ENCODE measurements at regions not wholly inside any gene's neighbourhood (a gene's known extent, or its start where the extent isn't known, plus 50 kb on each side); places are given as distances from the start of the nearest gene placed in this dataset.
"Not testable (repeated sequence)": the region's sequence is repeated elsewhere in the genome, so short reads cannot be mapped to it uniquely, and the experiment has no call there.

GRCh38 chr14:101252443-101253214 is 308.7 kb upstream of the DIO3 start:
- in situ Hi-C loops (cut with MboI; ENCODE audit: low sequenced_read_pairs), result no loop called here

- in situ Hi-C loops (cut with MboI; ENCODE audit: low sequenced_read_pairs), result no loop called here
These were observed 307.3 kb upstream of the DIO3 start for GRCh38 chr14:101253948-101254347.

- in situ Hi-C loops (cut with MboI; ENCODE audit: low sequenced_read_pairs), result no loop called here
These were observed 306.2 kb upstream of the DIO3 start for GRCh38 chr14:101254805-101255764.

- in situ Hi-C loops (cut with MboI; ENCODE audit: low sequenced_read_pairs), result no loop called here
These were observed 305.6 kb upstream of the DIO3 start for GRCh38 chr14:101255765-101256125.

GRCh38 chr14:101256266-101256665 is 305.0 kb upstream of the DIO3 start:
- in situ Hi-C loops (cut with MboI; ENCODE audit: low sequenced_read_pairs), result no loop called here

- in situ Hi-C loops (cut with MboI; ENCODE audit: low sequenced_read_pairs), result no loop called here
These were observed 303.7 kb upstream of the DIO3 start for GRCh38 chr14:101257551-101257950.

GRCh38 chr14:101259748-101260147 is 301.5 kb upstream of the DIO3 start:
- in situ Hi-C loops (cut with MboI; ENCODE audit: low sequenced_read_pairs), result no loop called here

- in situ Hi-C loops (cut with MboI; ENCODE audit: low sequenced_read_pairs), result not testable (repeated sequence)
These were observed 294.9 kb upstream of the DIO3 start for GRCh38 chr14:101266441-101266840.

- in situ Hi-C loops (cut with MboI; ENCODE audit: low sequenced_read_pairs), result no loop called here
These were observed 288.2 kb upstream of the DIO3 start for GRCh38 chr14:101273091-101273490.

GRCh38 chr14:101276309-101277091 is 284.8 kb upstream of the DIO3 start:
- in situ Hi-C loops (cut with MboI; ENCODE audit: low sequenced_read_pairs), result no loop called here

GRCh38 chr14:101282418-101282817 is 278.9 kb upstream of the DIO3 start:
- in situ Hi-C loops (cut with MboI; ENCODE audit: low sequenced_read_pairs), result no loop called here

- in situ Hi-C loops (cut with MboI; ENCODE audit: low sequenced_read_pairs), result no loop called here
These were observed 276.6 kb upstream of the DIO3 start for GRCh38 chr14:101284711-101285110.

- in situ Hi-C loops (cut with MboI; ENCODE audit: low sequenced_read_pairs), result no loop called here
These were observed 274.9 kb upstream of the DIO3 start for GRCh38 chr14:101286271-101287018.

- in situ Hi-C loops (cut with MboI; ENCODE audit: low sequenced_read_pairs), result no loop called here
These were observed 272.7 kb upstream of the DIO3 start for GRCh38 chr14:101288436-101289229.

GRCh38 chr14:101289230-101289690 is 272.0 kb upstream of the DIO3 start:
- in situ Hi-C loops (cut with MboI; ENCODE audit: low sequenced_read_pairs), result no loop called here

GRCh38 chr14:101289911-101290310 is 271.4 kb upstream of the DIO3 start:
- in situ Hi-C loops (cut with MboI; ENCODE audit: low sequenced_read_pairs), result no loop called here

GRCh38 chr14:101290611-101291010 is 270.7 kb upstream of the DIO3 start:
- in situ Hi-C loops (cut with MboI; ENCODE audit: low sequenced_read_pairs), result no loop called here

GRCh38 chr14:101291390-101291789 is 269.9 kb upstream of the DIO3 start:
- in situ Hi-C loops (cut with MboI; ENCODE audit: low sequenced_read_pairs), result no loop called here

GRCh38 chr14:101292448-101292847 is 268.8 kb upstream of the DIO3 start:
- in situ Hi-C loops (cut with MboI; ENCODE audit: low sequenced_read_pairs), result no loop called here

- in situ Hi-C loops (cut with MboI; ENCODE audit: low sequenced_read_pairs), result no loop called here
These were observed 267.7 kb upstream of the DIO3 start for GRCh38 chr14:101293605-101294004.

All from HL-60/S4 treated with phorbol 12-myristate 13-acetate at 8.2 ng/mL for 4 days and 3 days (cell line).